GM19455 (cell line): ENCODE measurements at regions not wholly inside any gene's neighbourhood (a gene's known extent, or its start where the extent isn't known, plus 50 kb on each side); places are given as distances from the start of the nearest gene placed in this dataset.
A peak's percentile ranks its signal among the peaks of the same experiment; 100 is the strongest.

Source experiments
- ATAC-seq: cut with Tn5 transposase; IDR thresholded peaks from one replicate; pipeline ENCODE4 v1.9.1; 2021; ENCODE audit not compliant: unreplicated experiment

DNA sequence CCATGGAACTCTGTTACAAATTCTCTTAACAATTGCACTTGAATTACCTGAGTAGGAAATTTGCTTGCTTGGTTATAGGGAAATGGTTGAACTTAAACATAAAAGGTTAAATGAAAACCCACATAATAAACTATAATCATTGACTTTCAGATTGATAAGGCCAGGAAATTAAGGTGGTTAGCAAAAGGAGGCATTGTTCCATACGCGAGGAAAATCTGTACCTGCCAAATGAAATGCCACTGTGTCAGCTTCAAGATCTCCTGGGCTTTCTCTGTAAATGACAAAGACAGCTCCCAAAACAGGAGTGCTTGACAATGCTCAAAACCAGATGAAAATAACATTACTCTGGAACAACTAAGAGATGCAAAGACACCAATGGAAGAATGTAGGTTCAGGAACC lies 125.5 kb upstream of the KLF3 start:
- ATAC-seq = no peak

DNA sequence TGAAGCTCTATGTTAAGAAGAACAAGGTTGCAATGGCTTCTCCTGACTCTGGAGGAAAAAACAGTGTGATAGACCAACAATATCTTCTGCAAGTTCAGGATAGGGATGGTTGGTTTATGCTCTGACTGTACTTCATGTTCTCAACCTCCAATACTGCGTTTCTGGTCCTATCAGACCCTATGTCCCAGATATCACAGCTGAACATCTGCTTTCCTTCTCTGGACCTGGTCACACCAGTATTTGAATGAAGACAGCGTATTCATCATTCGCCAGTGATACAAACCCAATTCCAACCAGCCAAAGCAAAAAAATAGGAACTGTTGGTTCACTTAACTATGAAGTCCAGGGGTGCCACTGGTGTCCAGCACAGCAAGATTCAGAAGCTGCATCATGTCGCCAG lies 124.5 kb upstream of the KLF3 start:
- no peak for ATAC-seq

DNA sequence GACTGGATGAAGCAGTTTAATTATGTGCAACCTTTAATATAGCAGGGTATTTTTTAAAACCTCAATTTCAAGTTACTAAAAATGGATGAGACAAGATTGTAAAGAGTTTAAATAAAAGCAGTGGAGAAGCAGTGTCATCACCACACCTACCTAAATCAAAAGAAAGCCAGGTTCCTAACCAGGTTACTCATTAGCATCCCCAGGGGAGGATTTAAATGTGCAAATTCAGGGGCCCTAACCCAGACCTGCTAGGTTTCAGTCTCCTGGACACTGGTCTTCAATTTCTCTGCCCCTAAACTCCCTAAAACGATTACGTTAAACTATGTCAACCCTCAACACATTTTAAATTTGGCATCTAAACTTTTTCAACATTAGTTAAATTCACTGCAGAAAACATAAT lies 116.9 kb upstream of the KLF3 start:
- ATAC-seq = no peak

DNA sequence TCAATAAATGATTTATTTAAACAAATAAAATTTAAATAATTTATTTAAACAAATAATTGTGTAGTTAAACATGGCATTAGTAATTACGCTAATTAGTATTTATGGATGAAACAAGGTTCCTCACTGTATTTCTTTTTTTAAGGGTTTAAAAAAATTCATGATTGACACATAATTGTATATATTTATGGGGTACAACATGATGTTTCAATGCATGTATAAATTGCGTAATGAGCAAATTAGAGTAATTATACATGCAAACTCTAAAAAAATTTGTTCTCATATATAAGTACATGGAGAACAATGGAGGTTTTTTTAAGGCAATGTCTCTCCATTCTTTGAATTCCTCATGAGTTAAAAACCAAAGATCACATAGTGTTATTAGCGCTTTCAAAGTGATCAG lies 115.7 kb upstream of the KLF3 start:
- no peak for ATAC-seq

DNA sequence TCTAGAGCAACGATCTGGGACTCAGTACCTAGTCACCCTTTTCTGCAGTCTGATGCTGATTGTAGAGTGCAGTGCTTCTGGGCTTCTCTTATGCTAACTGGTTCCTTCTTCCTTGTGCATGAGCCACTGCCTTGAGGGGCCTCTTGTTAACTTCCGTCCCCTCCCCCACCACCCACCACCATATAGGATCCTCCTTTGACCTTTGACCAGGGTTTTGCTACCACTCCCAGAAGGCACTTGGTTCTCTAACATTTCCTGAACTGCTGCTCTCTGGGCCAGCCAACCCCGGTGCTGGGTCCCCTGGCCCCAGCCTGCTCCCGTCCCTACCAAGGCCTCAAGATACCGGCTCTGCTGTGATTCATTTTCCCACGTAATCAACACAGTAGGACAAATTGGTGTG lies 104.6 kb upstream of the KLF3 start:
- ATAC-seq = no peak

DNA sequence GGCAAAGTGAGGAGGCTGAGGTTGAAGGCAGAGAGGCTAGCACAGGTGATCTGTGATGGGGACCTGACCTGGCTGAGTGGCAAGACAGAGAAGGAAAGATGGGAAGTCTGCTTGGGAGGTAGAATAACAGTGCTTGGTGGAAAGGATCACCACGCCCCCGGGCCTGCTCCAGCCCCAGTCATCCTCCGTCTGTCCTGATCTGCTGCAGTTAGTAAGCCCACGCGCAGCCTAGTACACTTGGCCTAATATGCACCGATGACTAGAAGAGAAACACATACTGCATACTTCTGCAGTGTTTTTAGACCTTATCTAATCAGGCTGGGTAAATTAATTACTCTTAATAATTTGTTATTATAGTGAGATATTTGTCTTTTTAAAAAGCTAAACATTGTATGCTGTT lies 103.7 kb upstream of the KLF3 start:
- ATAC-seq = no peak

DNA sequence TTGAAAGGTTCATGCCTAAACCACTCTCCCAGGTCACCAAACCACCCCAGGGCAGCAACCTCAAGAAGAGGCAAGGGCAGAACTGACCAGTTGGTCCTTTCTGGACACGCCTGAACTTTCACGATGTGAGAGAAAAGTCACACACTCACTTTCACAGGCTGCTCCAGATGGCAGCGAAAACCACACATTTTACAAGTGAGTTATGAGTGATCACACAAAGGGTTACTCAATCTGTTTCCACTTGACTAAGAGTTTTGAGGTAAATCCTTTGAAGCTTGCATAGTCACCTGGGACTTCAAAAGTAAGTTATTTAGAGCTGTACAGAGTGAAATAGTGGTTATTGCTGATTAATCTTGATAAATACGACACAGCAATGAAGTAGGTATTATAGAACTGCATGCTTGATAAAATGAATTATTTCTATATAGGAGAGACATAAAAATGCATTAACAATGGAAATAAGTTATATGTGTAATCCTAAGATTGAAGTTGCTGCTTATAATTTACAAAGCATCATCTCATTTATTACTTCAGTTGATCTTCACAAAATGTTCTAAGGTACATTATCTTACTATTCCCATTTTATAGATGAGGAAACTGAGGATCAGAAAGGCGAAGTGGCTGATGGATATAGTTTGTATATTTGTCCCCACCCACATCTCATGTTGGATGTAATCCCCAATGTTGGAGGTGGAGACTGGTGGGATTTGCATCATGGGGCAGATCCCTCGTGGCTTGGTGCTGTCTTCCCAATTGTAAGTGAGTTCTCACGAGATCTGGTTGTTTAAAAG lies 103.0 kb upstream of the KLF3 start:
- ATAC-seq = peak; percentile 79

DNA sequence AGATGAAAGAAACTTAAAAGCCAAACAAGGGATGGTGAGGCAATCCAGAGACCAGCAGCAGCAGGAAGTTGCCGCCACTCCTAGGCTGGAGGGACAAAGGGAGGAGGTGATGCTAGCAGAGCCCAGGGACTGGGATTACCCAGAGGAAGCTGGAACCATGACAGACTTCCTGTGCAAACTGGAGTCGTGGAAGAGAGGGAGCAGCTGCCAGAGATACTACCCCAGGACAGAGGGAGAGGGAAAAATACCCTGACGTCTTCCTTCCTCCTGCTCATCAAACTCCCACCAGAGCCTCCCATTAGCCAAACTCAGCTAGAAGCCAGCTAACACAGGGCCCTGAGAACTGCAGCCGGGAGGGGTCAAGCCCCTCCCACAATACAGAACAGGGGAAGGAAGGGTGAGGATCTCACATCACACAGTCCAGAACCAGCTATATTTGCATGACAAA lies 101.2 kb upstream of the KLF3 start:
- no peak for ATAC-seq

DNA sequence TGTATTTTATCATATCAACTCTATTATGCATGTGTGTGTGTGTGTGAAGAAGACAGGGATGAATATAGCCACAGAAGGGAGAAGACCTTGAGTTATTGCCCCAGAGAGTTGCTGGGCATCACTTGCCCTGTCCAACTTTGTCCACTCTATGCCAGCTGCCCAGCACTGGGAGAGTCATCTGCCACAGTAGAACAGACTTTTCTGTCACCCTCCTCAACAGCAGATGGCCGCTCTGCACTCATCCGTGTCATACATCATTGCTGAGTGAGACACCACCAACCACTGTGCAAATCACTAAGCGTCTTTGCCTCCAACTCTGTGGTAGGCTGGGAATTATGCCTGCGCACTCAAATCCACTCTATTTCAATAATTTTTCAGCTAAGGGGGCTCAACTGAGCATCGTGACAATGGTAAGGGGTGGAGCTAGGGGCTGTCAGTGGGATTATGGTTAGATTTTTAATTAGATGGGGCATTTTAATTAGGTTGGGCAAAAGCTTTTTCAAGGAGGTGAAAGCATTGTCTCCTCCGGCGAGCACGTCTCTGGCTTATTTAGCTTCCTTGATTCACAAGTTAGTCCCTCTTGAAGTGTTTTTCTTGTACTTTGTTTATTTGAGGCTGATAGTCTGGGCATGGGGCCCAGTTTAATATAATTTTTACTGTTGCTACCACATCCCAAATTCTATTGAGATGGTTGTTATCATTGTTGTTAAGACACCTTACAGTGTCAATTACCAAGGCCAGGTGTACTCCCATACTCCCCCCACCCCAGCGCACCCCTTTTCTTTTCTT lies 100.1 kb upstream of the KLF3 start:
- no peak for ATAC-seq

DNA sequence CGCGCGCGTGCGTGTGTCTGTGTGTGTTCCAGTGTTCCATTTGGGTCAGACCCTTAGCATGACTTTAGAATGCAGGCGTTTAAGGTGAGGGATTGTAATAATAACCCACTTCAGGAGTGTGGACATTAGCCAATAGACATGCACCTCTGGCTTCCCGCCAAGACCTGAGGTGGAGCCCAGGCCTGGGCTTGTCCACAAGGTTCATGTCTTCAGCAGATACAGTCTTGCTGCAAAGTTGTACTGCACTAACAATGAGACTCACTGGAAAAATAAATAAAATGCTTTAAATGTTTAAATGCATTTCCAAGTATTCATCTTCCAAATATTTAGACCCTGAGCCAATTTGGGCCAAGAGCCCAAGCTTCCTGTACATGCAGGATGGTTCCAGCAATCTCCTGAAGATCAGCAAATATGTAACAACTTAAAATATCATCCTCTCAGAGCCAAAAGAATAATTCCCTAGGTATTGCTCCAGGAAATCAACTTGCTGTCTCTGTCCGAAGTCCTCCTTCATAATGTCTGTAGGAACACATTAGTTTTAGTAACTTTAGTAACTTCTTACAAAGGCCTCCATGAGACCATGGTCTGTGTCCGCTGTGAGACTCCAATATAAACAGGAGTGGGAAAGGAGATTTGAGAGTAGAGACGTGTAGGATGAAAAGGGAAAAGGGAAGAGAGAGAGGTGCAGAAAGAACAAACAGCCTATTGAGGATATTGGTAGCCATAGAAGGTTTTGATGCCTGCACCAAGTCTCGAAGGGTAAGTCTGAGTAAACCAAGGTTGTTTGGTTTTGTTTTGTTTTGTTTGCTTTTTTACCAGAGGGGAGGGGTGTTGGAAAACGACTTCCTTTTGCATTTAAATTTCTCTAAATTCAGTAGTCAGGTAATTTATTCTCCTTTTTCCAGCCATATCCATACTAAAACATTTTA lies 98.5 kb upstream of the KLF3 start:
- no peak for ATAC-seq

DNA sequence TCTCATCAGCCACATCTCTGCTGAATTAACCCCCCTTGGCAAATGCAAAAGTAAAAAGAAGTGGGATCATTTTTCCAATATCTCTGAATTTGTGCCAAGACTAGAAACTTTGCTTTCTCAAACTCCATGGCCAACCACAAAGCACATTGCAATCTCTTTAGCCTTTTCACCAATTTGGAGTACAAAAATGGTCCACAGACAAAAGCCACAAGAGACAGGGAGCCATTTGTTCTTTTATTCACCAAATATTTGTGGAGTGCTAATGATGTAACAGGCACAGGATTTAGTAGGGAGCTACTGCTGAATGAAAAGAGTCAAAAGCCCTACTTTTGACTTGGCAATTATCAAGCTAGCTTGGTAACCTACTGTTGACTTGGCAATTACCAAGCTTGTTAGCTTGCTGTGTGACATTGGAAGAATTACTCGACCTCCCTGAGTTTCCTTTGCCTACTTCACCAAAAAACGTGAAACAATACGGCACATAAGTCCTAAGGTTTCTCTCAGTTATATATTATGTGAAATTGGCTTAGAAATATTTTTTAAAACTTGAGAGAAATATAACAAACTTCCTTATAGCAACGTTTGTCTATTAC lies 97.1 kb upstream of the KLF3 start:
- ATAC-seq = no peak

DNA sequence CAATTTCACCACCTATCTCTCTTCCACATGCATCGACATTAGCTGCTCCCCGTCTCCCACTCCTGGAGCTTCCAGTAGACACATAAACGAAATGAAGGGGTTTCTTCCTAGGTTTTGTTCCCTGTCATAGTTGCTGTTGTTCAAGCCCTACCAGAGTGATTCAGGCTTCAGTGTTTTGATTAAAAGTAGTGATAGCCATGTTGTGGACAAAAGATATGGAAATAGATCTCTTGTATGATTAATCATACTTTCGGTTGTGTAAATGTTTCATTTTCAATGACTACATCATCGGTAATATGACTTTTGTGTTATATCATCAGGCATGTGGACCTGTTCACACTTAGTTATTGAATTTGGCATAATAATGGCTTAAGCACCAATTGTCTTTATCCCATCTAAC lies 96.5 kb upstream of the KLF3 start:
- no peak for ATAC-seq

DNA sequence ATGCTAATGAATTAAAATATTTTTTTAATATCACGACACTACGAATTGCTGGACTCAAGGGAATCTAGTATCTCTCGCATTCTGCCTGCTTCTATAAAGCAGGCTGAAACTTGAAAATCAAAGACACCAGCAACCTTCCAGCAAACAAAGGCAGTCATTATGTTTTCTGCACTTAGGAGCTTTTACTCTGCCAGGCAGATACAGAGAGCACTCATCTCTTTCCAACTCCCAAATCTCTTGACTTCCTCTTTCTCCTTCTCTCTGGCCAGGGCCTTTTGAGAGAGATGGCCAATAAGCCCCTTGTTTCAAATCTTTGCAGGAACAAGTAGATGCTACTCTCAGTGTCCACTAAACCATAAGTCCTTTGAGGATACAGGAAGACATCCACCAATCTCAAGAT lies 95.2 kb upstream of the KLF3 start:
- ATAC-seq = no peak

DNA sequence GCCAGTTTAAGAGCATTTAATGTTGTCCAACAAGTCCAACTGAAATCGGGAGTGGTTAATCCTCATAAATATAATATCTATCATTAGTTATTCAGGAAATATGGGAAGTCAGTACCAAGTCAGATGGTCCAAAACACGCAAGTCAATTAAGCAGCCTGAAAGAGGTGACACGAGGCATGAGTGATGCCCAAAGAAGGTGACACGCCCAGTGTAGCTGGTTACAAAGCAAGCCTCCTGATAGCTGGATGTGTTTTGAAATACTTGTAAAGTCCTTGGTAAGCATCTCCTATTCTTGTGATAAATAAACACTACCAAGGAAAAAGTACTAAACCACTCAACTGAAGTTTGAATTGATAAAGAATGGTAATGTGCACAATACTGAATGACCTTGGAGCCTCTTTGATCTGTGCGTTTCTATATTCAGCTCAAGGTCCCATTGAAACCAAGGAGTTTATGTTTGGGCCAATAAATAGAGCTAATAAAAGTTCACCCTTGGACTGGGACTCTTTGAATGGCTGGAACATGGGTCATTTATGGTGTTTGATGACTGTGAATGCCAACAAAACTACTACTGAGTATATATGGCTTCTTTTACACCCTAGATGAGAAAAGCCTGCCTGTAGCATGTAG lies 93.2 kb upstream of the KLF3 start:
- ATAC-seq = no peak

DNA sequence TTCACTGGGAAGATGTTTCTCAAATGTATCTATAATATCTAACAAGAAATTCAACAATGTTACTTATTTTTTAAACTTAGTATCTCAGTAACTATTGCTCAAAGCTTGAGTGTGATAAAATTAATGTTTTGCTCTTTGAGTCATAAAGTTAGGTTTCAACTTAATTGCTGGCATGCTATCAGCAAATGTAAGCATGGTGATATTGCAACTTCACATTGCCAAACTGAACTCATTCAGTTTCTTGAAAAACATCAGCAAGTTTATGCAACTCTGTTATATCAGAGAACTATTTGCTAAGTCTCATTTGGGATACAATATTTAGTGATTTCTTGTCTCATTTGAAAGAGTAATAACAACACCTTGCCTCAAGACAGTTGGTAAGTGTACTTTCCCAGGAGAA lies 91.2 kb upstream of the KLF3 start:
- ATAC-seq = no peak

DNA sequence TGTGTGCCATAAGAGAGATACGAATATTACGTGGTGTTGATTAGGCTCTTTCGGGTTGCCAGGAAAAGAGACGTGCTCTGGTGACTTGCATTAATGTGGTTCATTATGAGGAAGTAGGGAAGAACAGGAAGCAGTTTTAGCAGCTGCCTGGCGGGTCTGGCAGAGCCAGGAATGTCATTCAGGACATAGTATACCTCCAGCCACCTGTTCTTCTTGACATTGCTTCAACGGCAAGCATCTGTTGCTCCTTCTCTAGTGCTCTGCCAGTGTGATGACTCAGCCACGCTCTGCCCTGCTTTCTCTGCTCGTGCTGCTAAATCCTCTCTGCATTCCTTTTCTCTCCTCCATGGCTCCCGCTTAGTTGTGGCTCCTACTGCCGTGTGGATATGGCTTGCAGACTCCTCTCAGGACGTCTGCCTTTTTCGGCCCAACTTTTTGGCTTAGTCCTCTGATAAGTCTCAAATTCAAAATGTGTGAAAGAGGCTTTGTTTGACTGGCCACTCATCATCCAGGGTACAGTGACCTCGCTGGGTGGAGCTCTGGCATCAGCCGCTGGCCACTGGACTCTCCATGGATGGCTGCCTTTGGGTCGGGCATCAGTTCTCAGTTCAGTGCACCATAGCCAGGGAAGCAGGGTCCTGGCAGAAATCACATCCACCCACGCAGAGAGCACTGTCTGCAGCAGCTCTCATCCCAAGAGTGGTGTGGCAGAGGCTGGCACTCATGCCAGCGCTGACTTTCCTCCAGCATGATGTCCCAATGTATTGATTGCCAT lies 89.3 kb upstream of the KLF3 start:
- ATAC-seq = no peak

DNA sequence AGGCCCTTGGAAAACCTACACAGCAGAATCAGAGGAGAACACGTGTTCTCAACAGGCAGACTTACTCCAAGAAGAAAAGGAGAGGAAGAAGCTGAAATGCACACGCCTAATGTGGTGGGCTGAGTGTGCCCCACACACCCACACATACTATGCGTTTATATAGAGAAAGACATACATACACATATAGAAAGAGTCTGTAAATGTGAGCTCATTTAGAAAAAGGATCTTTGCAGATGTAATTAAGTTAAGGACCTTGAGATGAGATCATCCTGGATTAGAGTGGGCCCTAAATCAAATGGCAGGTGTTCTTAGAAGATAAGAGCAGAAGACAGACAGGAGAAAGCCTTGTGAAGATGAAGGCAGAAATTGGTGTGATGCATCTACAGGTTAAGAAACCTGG lies 87.2 kb upstream of the KLF3 start:
- ATAC-seq = no peak

DNA sequence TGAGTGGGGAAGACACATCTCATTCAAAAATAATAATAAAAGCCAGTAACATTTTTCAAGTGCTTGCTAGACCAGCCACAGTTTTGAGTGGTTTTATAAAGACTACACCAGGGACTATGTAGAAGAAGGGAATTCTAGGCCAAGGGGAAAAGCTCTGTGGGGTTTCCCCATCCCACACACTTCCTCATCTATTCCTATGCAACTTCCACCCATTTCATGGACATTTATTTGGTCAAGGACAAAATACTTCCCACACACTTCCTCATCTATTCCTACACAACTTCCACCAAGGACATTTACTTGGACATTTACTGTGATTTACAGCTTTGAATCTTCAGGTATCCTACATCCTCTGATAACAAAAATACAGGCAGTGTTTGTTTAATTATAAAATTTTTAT lies 86.5 kb upstream of the KLF3 start:
- no peak for ATAC-seq

DNA sequence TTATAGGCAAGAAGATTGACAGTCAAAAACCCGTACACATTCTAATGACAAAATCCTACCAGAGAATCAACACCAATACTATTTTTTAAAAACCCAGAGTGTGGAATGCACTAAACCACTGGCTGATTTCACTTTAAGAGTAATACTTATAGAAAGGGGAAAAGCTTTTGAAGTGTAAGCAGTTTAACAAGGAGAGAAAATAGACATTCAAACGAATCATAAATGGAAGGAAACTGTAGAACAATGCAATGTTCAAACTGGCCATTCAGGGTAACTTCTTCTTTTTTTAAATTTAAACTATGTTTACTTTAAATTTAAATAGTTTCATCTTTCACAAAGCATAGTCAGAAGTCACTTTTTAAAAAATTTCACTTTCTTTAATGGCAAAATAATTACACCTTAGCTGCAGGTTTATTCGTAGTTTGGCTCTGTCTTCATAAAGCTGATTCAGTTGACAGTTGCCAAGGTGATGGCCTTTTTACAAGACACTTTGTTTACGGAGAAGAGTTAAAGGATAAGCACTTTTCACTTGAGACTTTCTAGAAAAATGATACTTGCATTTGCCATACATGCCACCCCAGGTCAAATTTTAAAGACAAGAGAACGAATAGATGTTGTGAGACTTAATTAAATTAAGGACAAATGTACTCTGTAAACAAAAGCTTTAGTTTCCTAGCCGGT lies 82.4 kb upstream of the KLF3 start:
- no peak for ATAC-seq
